H1 (cell line): ENCODE measurements at regions not wholly inside any gene's neighbourhood (a gene's known extent, or its start where the extent isn't known, plus 50 kb on each side); places are given as distances from the start of the nearest gene placed in this dataset.

Experiments used
- NRF1 ChIP-seq: IDR thresholded peaks from 2 replicates; pipeline ENCODE4 v1.6.1; 2011; ENCODE audit warnings: mild to moderate bottlenecking, low read depth, low read length, improper control_type of control experiment

- TF ChIP-seq NRF1: no peak
Measured at GRCh38 chr3:10563396-10563795, 58.0 kb upstream of the ATP2B2 start (continued).
